Skin of body (tissue), 1 donor: ENCODE measurements at regions not wholly inside any gene's neighbourhood (a gene's known extent, or its start where the extent isn't known, plus 50 kb on each side); places are given as distances from the start of the nearest gene placed in this dataset.

Experiments
- DNase-seq: peaks from one replicate; lab custom pipeline; 2025; lab: John Stamatoyannopoulos, UW

GRCh38 chr21:35349376-35350080 is 300.4 kb upstream of the RUNX1 start:
- no peak for DNase-seq

DNA sequence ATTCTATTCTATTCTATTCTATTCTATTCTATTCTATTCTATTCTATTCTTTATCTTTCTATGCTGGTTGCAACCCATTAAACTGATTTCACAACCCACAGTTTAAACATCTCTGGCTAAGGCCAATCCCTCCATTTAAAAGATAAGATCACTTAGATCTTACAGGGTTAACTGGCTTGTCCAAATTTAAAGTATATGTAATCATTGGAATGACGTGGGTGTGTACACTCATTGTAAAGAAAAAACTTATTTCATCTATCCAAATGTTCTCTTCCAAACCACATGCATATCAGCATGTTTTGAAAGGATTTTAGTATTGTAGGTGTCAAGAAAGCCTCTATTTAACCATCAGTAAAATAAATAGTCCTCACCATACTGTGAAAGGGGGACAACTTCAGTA is 299.6 kb upstream of the RUNX1 start:
- DNase-seq, result no peak

GRCh38 chr21:35346697-35347096 is 297.6 kb upstream of the RUNX1 start:
- no peak for DNase-seq

- peak; percentile 66 for DNase-seq
These were observed 296.9 kb upstream of the RUNX1 start for GRCh38 chr21:35345954-35346353.

DNA sequence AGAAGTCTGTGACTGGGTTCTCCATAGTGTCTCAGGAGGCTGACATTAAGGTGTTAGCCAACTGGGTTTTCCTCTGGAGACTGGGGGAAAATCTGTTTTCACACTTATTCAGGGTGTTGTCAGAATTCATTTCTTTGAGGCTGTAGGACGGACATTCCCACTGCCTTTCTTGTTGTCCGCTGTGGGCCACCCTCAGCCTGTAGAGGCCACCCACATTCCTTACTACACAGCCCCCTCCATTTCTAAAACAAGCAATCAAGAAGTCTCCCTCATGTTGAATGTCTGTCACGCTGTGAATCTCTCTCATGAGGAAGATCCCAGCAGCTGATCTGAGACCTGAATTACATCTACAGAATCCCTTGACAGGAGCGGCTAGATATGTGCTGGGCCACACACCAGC is 295.5 kb upstream of the RUNX1 start:
- no peak for DNase-seq

GRCh38 chr21:35343046-35343819 is 294.1 kb upstream of the RUNX1 start:
- DNase-seq, result no peak

DNA sequence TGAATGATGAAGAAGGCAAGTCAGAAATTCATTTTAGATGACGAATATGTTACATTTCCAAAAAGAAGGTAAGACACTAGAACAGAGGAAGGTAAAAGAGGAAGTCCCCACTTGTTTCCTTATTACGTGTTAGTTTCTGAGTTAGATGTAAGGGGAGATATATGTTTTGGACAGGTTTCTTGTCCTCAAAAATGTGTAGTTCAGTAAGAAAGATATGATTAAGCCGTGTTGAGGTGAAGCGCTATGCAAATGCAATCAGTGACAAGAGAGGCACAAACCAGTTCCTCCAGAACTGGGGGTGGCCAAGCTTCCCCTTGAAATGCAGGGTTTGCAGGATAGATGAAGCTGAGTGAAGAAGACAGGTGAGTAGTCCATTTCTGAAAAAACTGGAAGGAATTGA is 293.3 kb upstream of the RUNX1 start:
- DNase-seq, result no peak

GRCh38 chr21:35340273-35340672 is 291.2 kb upstream of the RUNX1 start:
- DNase-seq, result no peak

- DNase-seq, result no peak
These were observed 290.0 kb upstream of the RUNX1 start for GRCh38 chr21:35338881-35339632.

DNA sequence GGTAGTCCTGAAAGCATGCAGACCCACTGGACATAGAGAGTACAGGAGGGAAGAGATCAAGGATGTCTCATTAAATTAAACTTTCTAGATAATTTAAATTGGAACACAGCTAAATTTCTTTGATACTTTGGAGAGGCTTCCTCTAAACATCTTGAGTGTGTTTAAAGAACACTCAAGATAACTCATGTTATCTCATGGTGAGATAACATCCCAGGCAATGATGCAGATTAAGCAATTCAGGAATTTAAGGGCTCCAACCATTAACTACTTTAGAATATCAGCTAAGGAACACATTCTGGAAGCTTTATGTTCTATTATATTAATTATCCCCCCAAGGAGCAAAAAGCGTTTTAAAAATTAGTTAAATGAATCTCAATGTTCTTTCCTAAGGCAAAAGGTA is 289.2 kb upstream of the RUNX1 start:
- DNase-seq, result no peak

- no peak for DNase-seq
These were observed 288.5 kb upstream of the RUNX1 start for GRCh38 chr21:35337573-35337972.

- DNase-seq, result no peak
These were observed 287.4 kb upstream of the RUNX1 start for GRCh38 chr21:35336534-35336933.

- DNase-seq, result no peak
These were observed 286.9 kb upstream of the RUNX1 start for GRCh38 chr21:35335951-35336446.

DNA sequence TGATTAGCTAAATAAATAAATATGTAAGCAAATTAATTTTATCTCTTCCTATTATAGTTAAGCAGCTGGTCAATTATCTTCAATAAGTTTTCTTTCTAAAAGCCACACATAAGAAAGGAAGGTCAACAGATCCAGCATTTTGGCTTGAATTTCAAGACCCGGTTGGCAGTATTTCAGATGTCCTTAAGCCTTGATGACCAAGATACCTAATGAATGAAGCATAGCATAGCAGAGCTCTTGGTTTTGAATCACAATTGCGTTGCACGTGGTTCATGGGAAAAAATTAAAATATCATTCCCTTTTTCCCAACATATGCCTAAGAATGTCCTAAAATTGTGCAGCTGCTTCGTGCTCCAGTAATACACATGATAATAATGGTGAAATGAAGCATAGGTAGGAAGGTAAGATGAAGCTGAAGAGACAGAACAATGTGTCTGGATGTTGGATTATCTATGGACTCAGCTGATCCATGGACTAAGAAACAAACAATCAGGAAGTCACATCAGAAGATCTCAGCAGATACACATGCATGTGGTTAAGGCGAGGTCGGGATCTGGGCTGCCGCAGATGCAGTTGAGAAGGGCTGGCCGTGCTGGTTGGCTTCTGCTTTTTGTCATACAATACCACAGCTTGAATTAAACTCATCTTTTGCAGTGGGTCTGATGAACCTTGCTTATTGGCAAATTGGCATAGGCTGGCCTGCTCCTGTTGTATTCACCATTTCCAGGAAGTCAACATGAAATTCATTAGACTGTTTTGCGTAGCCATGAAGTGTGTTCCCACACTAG is 284.9 kb upstream of the RUNX1 start:
- DNase-seq, result no peak

- no peak for DNase-seq
These were observed 283.8 kb upstream of the RUNX1 start for GRCh38 chr21:35332841-35333426.

DNA sequence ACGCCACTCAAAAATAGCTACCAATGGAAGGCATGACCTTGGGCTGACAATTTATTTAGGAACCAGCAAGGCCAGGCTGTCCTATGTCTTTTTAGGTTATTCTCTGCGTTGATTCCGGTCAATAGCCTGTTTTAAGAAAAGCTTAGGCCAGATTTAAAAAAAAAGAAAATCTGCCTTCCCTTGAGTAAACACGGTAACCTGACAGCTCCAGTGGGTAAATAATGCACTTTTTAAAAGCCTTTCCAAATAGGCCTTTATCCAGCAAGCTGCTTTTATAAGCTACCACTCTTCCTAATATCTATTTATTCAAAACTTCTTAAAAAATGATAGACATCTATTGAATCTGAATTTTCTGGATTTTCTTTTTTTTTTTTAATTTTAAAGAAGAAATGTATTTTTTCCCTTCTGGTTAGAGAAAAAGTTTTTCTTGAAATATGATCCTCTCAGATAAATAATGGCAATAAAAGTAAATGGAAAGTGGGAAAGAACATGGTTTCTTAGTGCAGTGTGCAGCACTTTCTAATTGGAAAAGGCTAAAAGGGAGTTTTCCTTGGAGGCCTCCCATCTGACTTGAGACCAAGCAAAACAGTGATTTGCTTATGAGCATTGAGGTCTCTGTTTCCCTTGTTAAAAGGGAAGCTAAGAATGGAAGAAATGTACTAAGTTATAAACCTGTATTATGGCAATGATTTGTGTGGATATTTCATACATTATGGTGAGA is 281.0 kb upstream of the RUNX1 start:
- no peak for DNase-seq

GRCh38 chr21:35328856-35329455 is 279.9 kb upstream of the RUNX1 start:
- no peak for DNase-seq

DNA sequence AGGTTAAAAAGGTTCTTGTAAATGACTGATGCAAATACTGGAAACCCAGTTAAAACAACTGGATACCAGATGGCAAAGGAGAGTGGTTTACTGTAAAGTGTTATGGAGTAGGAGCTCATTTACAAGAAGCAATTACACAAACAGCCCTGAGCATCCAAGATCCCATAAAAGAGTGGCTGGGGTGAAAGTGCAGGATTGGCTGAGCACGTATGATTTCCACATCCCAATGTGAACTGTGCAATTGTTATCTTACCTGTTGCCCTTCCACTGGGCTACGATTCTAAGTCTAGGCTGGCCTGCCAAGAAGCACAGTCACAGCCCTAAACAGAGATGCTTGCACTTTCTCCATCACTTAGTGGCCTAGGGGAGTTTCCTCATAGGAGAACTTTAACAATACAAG is 277.6 kb upstream of the RUNX1 start:
- DNase-seq, result no peak

GRCh38 chr21:35325953-35326352 is 276.9 kb upstream of the RUNX1 start:
- no peak for DNase-seq
